ENCODE measurements at regions not wholly inside any gene's neighbourhood (a gene's known extent, or its start where the extent isn't known, plus 50 kb on each side); places are given as distances from the start of the nearest gene placed in this dataset.

DNA sequence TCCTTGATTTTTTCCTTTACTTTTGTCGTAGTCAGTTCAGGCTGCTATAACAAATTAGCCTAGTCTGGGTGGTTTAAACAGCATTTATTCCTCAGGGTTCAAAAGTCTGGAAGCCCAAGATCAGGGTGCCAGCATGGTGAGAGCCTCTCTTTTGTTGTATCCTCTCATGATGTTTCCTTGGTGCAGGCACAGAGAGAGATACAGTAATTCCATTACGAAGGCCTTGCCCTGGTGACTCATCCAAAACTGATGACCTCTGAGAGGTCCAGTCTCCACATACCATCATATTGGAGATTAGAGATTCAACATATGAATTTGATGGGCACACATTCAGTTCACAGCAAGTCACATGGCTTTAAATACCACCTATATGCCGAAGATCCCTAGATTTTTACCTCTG is 253.8 kb downstream of the CYRIA start:
- Mint-ChIP-seq H3K9me3 (peaks cover 0 to 9% (median 7%) of the 10 kb centered on the region in 3 donors), H3K27ac (no peak overlapping the region), H3K4me1 (no peaks in the 10 kb centered on the region), H3K4me3 (no peak overlapping the region), H3K27me3 (peaks cover 3% of the 10 kb centered on the region), H3K36me3 (no peaks in the 10 kb centered on the region)

DNA sequence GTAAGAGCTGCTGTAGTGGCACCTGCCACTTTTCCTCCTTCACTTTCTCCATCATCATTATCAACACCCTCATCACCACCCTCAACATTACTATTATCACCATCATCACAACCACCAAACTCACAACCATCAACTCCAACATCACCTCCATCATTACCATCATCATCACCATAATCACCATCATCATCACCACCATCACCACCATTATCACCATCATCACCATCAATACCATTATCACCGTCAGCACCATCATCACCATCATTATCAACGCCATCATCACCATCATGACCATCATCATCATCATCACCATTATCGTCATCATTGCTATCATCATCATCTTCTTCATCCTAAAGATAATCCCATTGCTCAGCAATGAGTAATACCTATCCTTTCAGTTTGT is 255.8 kb downstream of the CYRIA start:
- peaks cover 0 to 4% (median 4%) of the 10 kb centered on the region in 3 donors for H3K9me3 Mint-ChIP-seq
- no peaks in the 10 kb centered on the region for H3K4me1 Mint-ChIP-seq
- H3K27ac Mint-ChIP-seq: no peak overlapping the region
- no peak overlapping the region for H3K4me3 Mint-ChIP-seq
- H3K27me3 Mint-ChIP-seq: no peaks in the 10 kb centered on the region
- H3K36me3 Mint-ChIP-seq: no peaks in the 10 kb centered on the region

DNA sequence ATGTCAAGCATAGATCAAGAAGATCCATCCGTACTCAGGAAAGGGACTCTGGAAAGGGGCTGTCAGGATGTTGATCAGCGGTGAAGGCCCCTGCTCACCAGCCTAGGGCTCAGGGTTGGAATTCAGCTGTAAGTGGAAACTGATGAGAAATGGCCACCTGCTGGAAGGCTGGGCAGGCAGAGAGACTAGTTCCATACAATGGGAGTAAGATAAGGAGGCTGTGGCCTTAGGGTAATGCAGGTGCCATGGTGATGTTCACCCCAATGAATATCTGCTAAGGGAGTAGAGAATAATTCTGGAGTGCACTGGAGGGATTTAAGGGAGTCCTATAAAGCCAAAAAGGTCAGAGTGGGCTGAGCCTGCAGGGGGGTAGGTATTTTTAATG is 256.6 kb downstream of the CYRIA start:
- H3K4me1 Mint-ChIP-seq: no peaks in the 10 kb centered on the region
- H3K36me3 Mint-ChIP-seq: no peaks in the 10 kb centered on the region
- H3K4me3 Mint-ChIP-seq: no peak overlapping the region
- peaks cover 0 to 4% (median 4%) of the 10 kb centered on the region in 3 donors for H3K9me3 Mint-ChIP-seq
- peaks cover 1% of the 10 kb centered on the region for H3K27me3 Mint-ChIP-seq
- H3K27ac Mint-ChIP-seq: no peak overlapping the region

DNA sequence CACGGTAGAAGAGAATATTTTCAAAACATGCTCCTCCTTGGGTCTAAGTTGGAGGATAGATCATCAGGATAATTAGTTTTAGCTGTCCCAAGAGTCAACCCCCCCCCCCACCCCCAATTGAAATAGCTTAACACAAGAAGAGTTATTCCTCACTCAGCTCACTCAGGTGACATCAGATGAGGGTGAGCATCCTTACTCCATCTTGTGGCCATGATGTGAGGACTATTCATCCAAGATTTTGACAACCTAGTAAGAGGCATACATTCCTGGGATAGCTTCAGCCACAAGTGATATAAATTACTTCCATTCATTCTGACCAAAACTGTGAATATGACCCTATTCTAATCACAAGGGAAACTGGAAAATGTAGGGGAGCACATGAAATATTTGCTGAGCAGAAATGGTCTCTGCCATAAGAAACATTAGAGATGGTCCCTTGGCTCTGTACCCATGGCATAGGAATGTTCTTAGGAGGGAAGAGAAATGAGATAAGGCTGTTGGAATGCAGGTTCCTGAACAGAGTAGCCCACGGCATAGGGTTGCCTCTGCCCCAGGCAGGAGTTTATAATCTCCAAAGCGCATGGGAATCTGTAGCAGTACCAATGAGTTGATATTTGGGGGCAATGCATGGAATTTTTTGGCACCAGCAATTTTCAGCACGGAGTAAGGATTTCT is 257.2 kb downstream of the CYRIA start:
- no peak overlapping the region for H3K4me3 Mint-ChIP-seq
- H3K36me3 Mint-ChIP-seq: no peaks in the 10 kb centered on the region
- peaks cover 0 to 4% (median 4%) of the 10 kb centered on the region in 3 donors for H3K9me3 Mint-ChIP-seq
- no peak overlapping the region for H3K27ac Mint-ChIP-seq
- peaks cover 2% of the 10 kb centered on the region for H3K27me3 Mint-ChIP-seq
- no peaks in the 10 kb centered on the region for H3K4me1 Mint-ChIP-seq

DNA sequence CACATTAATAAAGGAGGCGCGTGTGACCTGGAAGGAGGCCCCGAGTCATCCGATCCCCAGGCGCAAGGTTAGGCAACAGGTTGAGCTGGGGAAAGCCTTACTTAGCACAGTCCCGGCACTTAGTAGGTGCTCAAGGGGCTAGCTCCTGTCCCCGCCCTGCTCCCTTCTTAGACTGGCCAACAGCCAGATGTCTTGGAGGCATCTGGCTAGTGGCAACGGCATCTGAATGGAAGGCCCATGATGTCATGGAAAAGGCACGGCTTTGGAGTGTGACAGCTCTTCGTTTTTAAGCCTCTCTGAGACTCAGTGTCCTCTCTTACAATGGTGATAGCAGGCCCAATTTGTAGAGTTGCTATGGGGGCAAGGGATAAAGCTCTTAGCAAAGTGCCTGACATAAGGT is 258.3 kb downstream of the CYRIA start:
- Mint-ChIP-seq H3K4me1 (no peaks in the 10 kb centered on the region), H3K9me3 (peaks cover 0 to 4% (median 3%) of the 10 kb centered on the region in 3 donors), H3K27ac (no peak overlapping the region), H3K36me3 (no peaks in the 10 kb centered on the region), H3K4me3 (no peak overlapping the region), H3K27me3 (peaks cover 2% of the 10 kb centered on the region)

DNA sequence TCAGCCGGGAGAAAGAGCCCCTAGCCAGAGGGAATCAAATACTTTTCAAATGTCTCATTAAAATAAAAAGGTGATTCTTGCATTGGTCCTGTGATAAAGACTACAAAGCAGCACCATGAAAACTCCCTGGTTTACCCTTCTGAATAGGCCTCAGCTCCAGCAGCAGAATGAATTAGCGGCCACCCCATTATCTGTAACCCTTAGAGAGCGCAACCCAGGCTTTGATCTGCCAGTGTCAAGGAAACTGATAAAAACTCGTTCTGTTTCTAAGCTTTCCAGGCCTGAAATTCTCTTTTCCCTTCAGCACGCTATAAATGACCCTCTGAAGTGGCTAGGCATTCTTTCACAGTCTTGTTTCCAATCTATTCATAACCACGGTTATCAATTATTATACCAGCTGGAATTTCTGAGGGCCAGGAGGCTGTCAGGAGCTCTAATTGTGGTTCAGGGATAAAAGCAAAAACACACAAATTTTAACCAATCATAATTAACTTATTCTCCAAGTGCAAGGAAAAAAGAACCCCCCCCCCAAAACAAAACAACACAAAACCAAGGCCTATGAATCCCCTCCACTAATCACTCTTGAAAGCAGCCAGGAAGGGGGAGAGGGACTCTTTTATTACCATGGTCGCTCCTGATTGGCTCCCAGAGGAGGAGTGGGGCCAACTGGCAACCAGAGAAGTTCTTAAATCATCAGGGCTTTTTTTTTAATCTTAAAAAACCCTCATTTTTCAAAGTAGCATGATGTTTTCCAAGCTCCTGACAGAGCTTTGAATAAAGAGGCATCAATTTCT is 258.9 kb downstream of the CYRIA start:
- H3K9me3 Mint-ChIP-seq: peaks cover 0 to 4% (median 3%) of the 10 kb centered on the region in 3 donors
- H3K4me1 Mint-ChIP-seq: no peaks in the 10 kb centered on the region
- H3K36me3 Mint-ChIP-seq: no peaks in the 10 kb centered on the region
- peaks cover 2% of the 10 kb centered on the region for H3K27me3 Mint-ChIP-seq
- H3K4me3 Mint-ChIP-seq: no peak overlapping the region
- H3K27ac Mint-ChIP-seq: no peak overlapping the region

DNA sequence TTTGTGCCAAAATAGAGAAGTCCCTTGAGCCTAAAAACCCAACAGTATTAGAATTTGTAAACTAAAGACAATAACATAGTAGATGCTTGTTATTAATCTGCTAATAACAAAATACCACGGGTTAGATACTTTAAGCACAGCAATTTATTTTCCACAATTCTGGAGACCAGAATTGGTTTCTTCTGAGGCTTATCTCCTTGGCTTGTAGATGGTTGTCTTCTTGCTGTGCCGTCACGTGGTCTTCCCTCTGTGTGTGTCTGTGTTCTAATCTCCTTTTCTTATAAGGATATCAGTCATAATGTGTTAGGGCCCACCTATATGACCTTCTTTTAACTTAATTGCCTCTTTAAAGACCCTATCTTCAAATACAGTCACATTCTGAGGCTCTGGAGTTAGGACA is 260.1 kb downstream of the CYRIA start:
- peaks cover 0 to 4% (median 3%) of the 10 kb centered on the region in 3 donors for H3K9me3 Mint-ChIP-seq
- peaks cover 2% of the 10 kb centered on the region for H3K27me3 Mint-ChIP-seq
- no peak overlapping the region for H3K27ac Mint-ChIP-seq
- H3K4me3 Mint-ChIP-seq: no peak overlapping the region
- no peaks in the 10 kb centered on the region for H3K36me3 Mint-ChIP-seq
- H3K4me1 Mint-ChIP-seq: no peaks in the 10 kb centered on the region

DNA sequence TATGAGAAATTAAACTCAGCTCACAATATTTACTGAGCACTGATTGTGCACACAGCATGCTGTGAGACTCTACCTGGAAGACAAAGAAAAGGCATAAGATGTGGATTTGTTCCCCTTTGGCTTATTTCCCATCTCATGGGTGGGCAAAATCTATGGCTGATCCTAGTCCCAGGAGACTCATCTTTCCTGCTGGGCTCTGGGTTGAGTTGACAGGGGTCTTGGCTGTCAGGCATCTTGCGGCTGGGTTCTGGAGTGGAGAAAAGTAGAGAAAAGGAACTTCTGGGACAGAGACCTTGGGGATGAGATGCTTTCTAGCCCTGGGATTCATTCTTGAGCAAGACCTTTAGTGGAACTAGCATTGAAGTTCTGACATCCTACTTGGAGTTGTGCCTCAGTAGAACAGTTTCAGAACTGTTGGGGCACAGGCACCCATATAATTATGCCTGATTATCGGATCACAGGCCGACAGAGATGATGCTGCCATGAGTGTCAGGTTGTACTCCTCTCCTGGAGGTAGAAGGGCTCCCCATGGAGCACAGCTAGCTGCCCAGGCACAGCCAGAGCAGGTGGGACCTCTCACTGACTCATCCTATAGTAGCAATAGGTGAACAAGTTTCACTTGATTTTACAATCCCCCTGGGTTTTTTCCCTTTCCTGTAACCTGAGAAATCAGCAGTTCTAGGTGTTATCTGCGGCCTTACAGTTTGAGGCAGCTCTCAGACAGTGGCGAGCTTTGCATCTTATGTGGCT is 260.9 kb downstream of the CYRIA start:
- H3K9me3 Mint-ChIP-seq: peaks cover 0 to under 1% (median under 1%) of the 10 kb centered on the region in 3 donors

DNA sequence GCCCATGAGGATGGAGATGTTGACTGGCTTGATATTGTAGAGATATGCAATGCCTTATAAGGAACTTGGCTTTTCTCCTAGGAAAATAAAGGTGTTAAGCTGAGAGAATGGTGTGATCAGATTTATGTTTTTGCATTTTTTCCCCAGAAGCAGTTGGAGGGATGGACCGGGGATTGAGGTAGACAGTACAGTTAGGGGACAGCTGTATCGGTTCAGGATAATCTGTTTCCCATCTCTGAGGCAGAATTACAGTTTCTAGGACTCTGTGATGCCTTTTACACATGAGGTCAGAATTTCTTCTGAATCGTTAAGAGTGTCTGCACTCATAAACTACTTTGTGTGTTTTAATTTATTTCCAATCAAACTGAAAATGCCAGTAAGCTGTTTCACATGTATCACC is 261.5 kb downstream of the CYRIA start:
- Mint-ChIP-seq H3K36me3 (no peaks in the 10 kb centered on the region), H3K27me3 (peaks cover 2% of the 10 kb centered on the region), H3K4me3 (no peak overlapping the region), H3K27ac (no peak overlapping the region), H3K4me1 (no peaks in the 10 kb centered on the region), H3K9me3 (no peaks in the 10 kb centered on the region)

More for the DNA sequence above, 260.9 kb downstream of the CYRIA start:
- no peak overlapping the region for H3K27ac Mint-ChIP-seq
- no peak overlapping the region for H3K4me3 Mint-ChIP-seq
- peaks cover 2% of the 10 kb centered on the region for H3K27me3 Mint-ChIP-seq
- H3K36me3 Mint-ChIP-seq: no peaks in the 10 kb centered on the region
- H3K4me1 Mint-ChIP-seq: no peaks in the 10 kb centered on the region

DNA sequence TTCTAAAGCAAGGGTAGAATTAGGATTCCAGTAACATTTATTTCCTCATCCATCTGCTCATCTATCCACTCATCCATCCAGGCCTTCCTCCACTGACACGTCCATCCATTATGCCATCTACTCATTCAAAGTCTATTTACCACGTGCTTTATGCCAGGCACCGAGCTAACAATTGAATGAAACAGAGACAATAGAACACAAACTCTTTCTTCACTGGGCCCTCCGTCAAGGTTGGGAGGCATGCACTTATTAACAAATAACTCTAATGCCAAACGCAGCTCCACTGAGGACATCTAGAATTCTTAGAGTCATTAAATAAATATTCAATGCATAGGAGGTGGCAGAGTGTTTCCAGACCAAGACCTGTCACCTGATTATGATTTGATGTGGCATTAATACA is 262.7 kb downstream of the CYRIA start:
- H3K9me3 Mint-ChIP-seq: no peaks in the 10 kb centered on the region
- H3K27ac Mint-ChIP-seq: no peak overlapping the region
- H3K4me3 Mint-ChIP-seq: no peak overlapping the region

DNA sequence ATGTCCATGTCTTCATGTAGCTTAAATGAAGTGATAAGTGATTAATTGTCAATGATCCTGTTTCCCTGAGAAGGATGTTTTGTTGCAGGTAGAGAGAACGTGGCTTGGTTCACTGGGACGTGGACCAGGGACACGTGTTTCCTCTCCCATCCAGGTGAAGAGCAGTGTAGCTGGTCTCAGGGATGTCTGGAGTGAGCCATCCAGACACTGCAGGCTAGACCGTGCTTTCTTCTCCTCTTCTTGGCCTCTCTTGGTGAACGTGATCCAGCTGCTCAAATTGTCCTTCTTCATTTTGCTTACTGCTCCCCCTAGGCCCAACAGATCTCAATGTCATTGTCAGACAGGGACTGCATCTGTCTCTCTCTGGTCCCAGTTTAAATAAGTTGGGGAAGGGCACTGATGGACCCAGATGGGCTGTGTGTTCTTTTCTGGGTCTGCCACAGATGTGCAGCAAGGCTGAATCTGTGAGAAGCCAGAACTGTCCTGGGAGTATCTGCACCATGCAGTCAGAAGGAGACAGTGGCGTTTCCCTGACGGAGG is 263.8 kb downstream of the CYRIA start:
- Mint-ChIP-seq H3K27me3 (peaks cover 2% of the 10 kb centered on the region), H3K9me3 (no peaks in the 10 kb centered on the region), H3K4me1 (no peaks in the 10 kb centered on the region), H3K27ac (no peak overlapping the region), H3K4me3 (no peak overlapping the region), H3K36me3 (no peaks in the 10 kb centered on the region)

More for the DNA sequence above, 262.7 kb downstream of the CYRIA start:
- peaks cover 2% of the 10 kb centered on the region for H3K27me3 Mint-ChIP-seq
- no peaks in the 10 kb centered on the region for H3K36me3 Mint-ChIP-seq
- H3K4me1 Mint-ChIP-seq: no peaks in the 10 kb centered on the region

DNA sequence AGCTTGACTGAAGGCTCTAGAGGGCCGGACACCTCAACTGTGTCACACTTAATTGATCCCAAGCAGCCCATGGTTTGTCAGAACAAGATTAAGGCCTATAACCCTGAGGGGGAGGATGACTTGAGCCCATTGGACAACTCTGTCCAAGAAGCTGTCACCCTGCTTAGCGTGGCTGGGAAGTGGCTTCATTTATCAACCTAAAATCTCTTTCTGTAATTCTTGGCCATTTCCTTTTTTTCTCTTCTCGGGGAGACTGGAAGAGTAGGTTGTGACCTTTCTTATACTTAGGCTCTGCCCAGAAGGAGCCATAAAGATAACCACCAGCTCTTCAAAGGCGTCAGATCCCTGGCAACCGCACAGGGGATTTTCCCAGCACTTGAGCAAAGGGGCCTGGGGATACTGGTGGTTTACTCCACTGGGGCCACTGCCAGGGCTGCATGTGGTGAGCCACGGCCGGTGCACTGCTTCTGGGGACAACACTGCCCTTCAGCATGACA is 265.5 kb downstream of the CYRIA start:
- no peak overlapping the region for H3K27ac Mint-ChIP-seq

DNA sequence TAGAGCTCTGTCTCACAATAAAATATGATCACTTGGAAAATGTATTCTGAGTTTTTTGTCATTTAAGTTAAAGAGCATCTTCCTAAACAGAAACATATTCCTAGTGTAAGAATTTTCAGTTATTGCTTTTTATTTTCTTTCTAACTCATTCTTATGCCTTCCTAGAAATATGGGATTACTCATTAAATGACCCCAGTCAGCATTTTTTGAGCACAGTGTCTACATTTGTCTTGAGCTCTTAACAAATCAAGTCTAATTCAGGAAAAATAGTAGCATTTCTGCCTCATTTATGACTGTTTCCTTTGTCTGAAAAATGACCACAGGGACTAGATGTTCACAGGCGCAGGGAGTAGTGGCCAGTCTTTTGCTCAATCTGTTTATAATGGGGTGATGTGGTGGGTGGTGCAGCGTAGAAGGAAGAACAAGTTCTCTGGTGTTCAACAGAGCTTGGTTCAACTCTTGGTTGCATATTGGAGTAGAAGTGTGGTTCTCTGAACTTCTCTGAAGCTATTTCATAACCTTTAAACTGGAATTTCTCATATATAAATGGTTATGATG is 267.1 kb downstream of the CYRIA start:
- no peak overlapping the region for H3K4me3 Mint-ChIP-seq
- no peak overlapping the region for H3K27ac Mint-ChIP-seq
- H3K36me3 Mint-ChIP-seq: no peaks in the 10 kb centered on the region
- H3K27me3 Mint-ChIP-seq: no peaks in the 10 kb centered on the region
- no peaks in the 10 kb centered on the region for H3K9me3 Mint-ChIP-seq
- H3K4me1 Mint-ChIP-seq: no peaks in the 10 kb centered on the region

More for the DNA sequence above, 265.5 kb downstream of the CYRIA start:
- no peaks in the 10 kb centered on the region for H3K4me1 Mint-ChIP-seq
- H3K27me3 Mint-ChIP-seq: peaks cover 2% of the 10 kb centered on the region
- H3K36me3 Mint-ChIP-seq: no peaks in the 10 kb centered on the region
- H3K4me3 Mint-ChIP-seq: no peak overlapping the region
- no peaks in the 10 kb centered on the region for H3K9me3 Mint-ChIP-seq

DNA sequence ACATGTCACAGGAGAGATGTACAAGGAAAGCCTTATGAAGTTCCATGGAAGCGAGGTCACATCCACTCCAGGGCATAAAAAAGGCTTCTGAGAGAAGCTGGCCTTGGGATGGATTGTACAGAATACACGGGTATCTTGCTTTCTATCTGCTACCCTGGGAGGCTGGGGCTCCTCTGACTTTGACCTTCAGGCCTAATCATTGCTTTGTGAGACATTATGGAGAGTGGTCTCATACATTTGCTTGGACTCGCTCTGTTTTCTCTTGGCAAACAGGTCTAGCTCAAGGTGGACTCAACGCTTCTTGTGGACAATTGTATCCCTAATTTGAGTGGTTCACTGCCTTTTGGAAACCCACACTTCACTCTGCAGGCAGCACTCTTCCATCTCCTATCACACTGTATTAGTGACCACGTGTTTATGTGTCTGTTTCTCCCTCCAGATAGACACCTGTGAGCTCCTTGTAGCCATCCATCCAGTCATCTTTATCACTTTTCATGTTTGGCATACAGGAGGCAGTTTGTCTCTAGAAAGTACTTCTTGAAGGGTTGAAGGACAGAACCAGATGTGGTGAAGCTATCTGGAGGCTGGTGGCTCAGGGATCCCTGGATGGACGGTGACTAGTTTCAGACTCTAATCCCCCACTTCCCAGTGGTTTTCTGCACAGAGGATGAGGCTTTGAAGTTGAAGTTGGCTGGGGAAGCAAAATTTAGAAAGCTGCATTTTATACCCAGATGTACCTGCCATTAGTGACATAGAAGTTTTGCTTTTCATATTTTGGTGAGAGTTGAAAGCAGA is 267.8 kb downstream of the CYRIA start:
- no peak overlapping the region for H3K4me3 Mint-ChIP-seq
- H3K9me3 Mint-ChIP-seq: no peaks in the 10 kb centered on the region
- H3K36me3 Mint-ChIP-seq: no peaks in the 10 kb centered on the region
- H3K27me3 Mint-ChIP-seq: no peaks in the 10 kb centered on the region
- no peaks in the 10 kb centered on the region for H3K4me1 Mint-ChIP-seq
- H3K27ac Mint-ChIP-seq: no peak overlapping the region
